ENCODE measurements at regions not wholly inside any gene's neighbourhood (a gene's known extent, or its start where the extent isn't known, plus 50 kb on each side); places are given as distances from the start of the nearest gene placed in this dataset.

GRCh38 chr13:58500938-58501337, 869.4 kb downstream of the PCDH17 start:
- TF ChIP-seq CTCF (conservative IDR thresholded peaks at IDR 0.05; ENCODE audit: low read depth in 2 of 2) (no peak), EZH2 (IDR thresholded peaks at IDR 0.05; ENCODE audit: low read depth, unreplicated experiment) (no peak), ZNF114 (CRISPR knock-in tag; IDR thresholded peaks at IDR 0.05) (no peak), JUNB (IDR thresholded peaks at IDR 0.05; ENCODE audit: unreplicated experiment) (no peak), POLR2AphosphoS5 (IDR thresholded peaks at IDR 0.05; ENCODE audit: low read depth) (no peak), EZH2phosphoT487 (IDR thresholded peaks at IDR 0.05; ENCODE audit: unreplicated experiment) (no peak)

All from GM23338 (cell line).